ENCODE measurements at regions not wholly inside any gene's neighbourhood (a gene's known extent, or its start where the extent isn't known, plus 50 kb on each side); places are given as distances from the start of the nearest gene placed in this dataset.

- TF ChIP-seq FOXP4 (CRISPR knock-in tag; IDR thresholded peaks at IDR 0.05) (no peak), RORB (CRISPR knock-in tag; IDR thresholded peaks at IDR 0.05) (no peak), PRDM15 (CRISPR knock-in tag; IDR thresholded peaks at IDR 0.05) (no peak)
Measured at GRCh38 chr16:79750311-79750710, 149.8 kb upstream of the MAF start (continued).

- H3K4me3 Mint-ChIP-seq: no peak overlapping the region
- TF ChIP-seq TP53 (CRISPR knock-in tag; IDR thresholded peaks at IDR 0.05): no peak
- peaks cover 8% of the 10 kb centered on the region; the same call in 1 of the 2 replicates for H3K36me3 Mint-ChIP-seq
- H3K27me3 Mint-ChIP-seq (ENCODE audit: low read depth): no peaks in the 10 kb centered on the region
- no peak for DNase-seq (ENCODE audit: low spot score)
- peaks cover 28% of the 10 kb centered on the region for H3K9me3 Mint-ChIP-seq
- H3K27ac Mint-ChIP-seq: no peak overlapping the region
- no peaks in the 10 kb centered on the region for H3K4me1 Mint-ChIP-seq
- ChIA-PET CTCF (no interaction called here), POLR2A (no interaction called here)
- no peak for ATAC-seq
Measured at GRCh38 chr16:79748629-79749028, 148.1 kb upstream of the MAF start.

- Mint-ChIP-seq H3K27me3 (ENCODE audit: low read depth) (no peaks in the 10 kb centered on the region), H3K4me1 (no peaks in the 10 kb centered on the region), H3K27ac (no peak overlapping the region), H3K9me3 (peaks cover 31% of the 10 kb centered on the region), H3K4me3 (no peak overlapping the region), H3K36me3 (peaks cover 8% of the 10 kb centered on the region; the same call in 1 of the 2 replicates)
- ChIA-PET CTCF (no interaction called here), POLR2A (no interaction called here)
- no peak for DNase-seq (ENCODE audit: low spot score)
- no peak for ATAC-seq
- no peak for TF ChIP-seq CTCF (IDR thresholded peaks at IDR 0.05)
- TF ChIP-seq NFYB (CRISPR knock-in tag; conservative IDR thresholded peaks at IDR 0.05; ENCODE audit: low read depth): no peak
- no peak for TF ChIP-seq NFE2L1 (CRISPR knock-in tag; IDR thresholded peaks at IDR 0.05)
- TF ChIP-seq ZNF532 (CRISPR knock-in tag; IDR thresholded peaks at IDR 0.05; ENCODE audit: borderline replicate concordance): no peak
- no peak for TF ChIP-seq AFF4 (CRISPR knock-in tag; IDR thresholded peaks at IDR 0.05; ENCODE audit: borderline replicate concordance)
- TF ChIP-seq EMX1 (CRISPR knock-in tag; IDR thresholded peaks at IDR 0.05): no peak
- TF ChIP-seq STAT6 (CRISPR knock-in tag; conservative IDR thresholded peaks at IDR 0.05; ENCODE audit: low read depth): no peak
- TF ChIP-seq MLX (CRISPR knock-in tag; IDR thresholded peaks at IDR 0.05): no peak
Measured at GRCh38 chr16:79747688-79748087, 147.2 kb upstream of the MAF start.

Data from WTC11 (cell line).